ENCODE measurements at regions not wholly inside any gene's neighbourhood (a gene's known extent, or its start where the extent isn't known, plus 50 kb on each side); places are given as distances from the start of the nearest gene placed in this dataset.

- TF ChIP-seq POLR2AphosphoS5 (IDR thresholded peaks at IDR 0.05; ENCODE audit: low read depth, low read length) (no peak), TAF1 (IDR thresholded peaks at IDR 0.05; ENCODE audit: borderline replicate concordance, insufficient read depth, low read length) (no peak), REST (IDR thresholded peaks at IDR 0.05; ENCODE audit: insufficient read depth in 1 of 2, low read depth in 2 of 2, low read length in 2 of 2) (no peak), FOXP2 (optimal IDR thresholded peaks at IDR 0.05; ENCODE audit: borderline replicate concordance, extremely low read depth, extremely low read length, insufficient read depth) (no peak)
These were observed 453.0 kb downstream of the GALR1 start for GRCh38 chr18:77702686-77703085.
